CD4-positive, alpha-beta T cell (primary cell): ENCODE measurements at regions not wholly inside any gene's neighbourhood (a gene's known extent, or its start where the extent isn't known, plus 50 kb on each side); places are given as distances from the start of the nearest gene placed in this dataset.

Source experiments
- ATAC-seq: fragments of 200-7000 bp; cut with Tn5 transposase; one replicate; pipeline ENCODE4 v1.10.0; 2022; ENCODE audit warnings: mild to moderate bottlenecking; ENCODE audit not compliant: poor library complexity
- CTCF ChIA-PET: fragments of 350-600 bp; sonication (Branson Sonifier 250); formaldehyde crosslinking; loops from one replicate; lab custom pipeline; 2021; ENCODE audit warnings: antibody characterized with exemption, inconsistent platforms; lab: Charles Lee
- POLR2A ChIA-PET: fragments of 350-600 bp; sonication (Branson Sonifier 250); formaldehyde crosslinking; loops from one replicate; lab custom pipeline; 2021; ENCODE audit warnings: antibody characterized with exemption, inconsistent platforms; lab: Charles Lee
- DNase-seq, 14 experiments: peaks; one replicate each; pipeline ENCODE4 v3.0.0-alpha.2; 2013 to 2020; ENCODE audit warnings: mixed read lengths in 2 of 14
- H3K27ac ChIP-seq, 2 donors: one replicate each; pipeline versions ENCODE4 v1.5.1 to v1.7.0; 2013; ENCODE audit warnings: low read length in 2 of 2, low read depth in 1 of 2, mild to moderate bottlenecking in 1 of 2
- H3K27me3 ChIP-seq, 2 experiments: 1 replicate in 1 of 2; 2 replicates in 1 of 2; pipeline versions ENCODE4 v1.6.1 to v1.7.0; 2013; ENCODE audit warnings: low read length in 2 of 2, control low read depth in 1 of 2, mild to moderate bottlenecking in 1 of 2, moderate library complexity in 1 of 2; ENCODE audit not compliant: insufficient read depth in 2 of 2, control insufficient read depth in 1 of 2
- H3K36me3 ChIP-seq: one replicate; pipeline ENCODE4 v1.6.1; 2013; ENCODE audit warnings: low read length, control low read depth; ENCODE audit not compliant: insufficient read depth
- H3K4me1 ChIP-seq: one replicate; pipeline ENCODE4 v1.6.1; 2013; ENCODE audit warnings: low read length, control low read depth; ENCODE audit not compliant: insufficient read depth
- H3K4me3 ChIP-seq: one replicate; pipeline ENCODE4 v1.5.1; 2013; ENCODE audit warnings: mild to moderate bottlenecking, low read length, moderate library complexity
- H3K9me3 ChIP-seq, 2 experiments: 1 replicate in 1 of 2; 2 replicates in 1 of 2; pipeline versions ENCODE4 v1.6.1 to v1.7.0; 2013; ENCODE audit warnings: low read length in 2 of 2, mild to moderate bottlenecking in 2 of 2, control low read depth in 1 of 2, moderate library complexity in 1 of 2; ENCODE audit not compliant: control insufficient read depth in 1 of 2, insufficient read depth in 1 of 2
- H3K27ac Mint-ChIP-seq: one replicate; pipeline ENCODE4 v1.8.0; 2020; ENCODE audit warnings: mixed read lengths
- H3K27me3 Mint-ChIP-seq: one replicate; pipeline ENCODE4 v1.8.0; 2021; ENCODE audit warnings: mixed read lengths
- H3K36me3 Mint-ChIP-seq: one replicate; pipeline ENCODE4 v1.8.0; 2021; ENCODE audit warnings: low read depth, mixed read lengths
- H3K4me1 Mint-ChIP-seq: one replicate; pipeline ENCODE4 v1.8.0; 2021; ENCODE audit warnings: low read depth, mixed read lengths
- H3K4me3 Mint-ChIP-seq: one replicate; pipeline ENCODE4 v1.8.0; 2020; ENCODE audit warnings: mild to moderate bottlenecking, mixed read lengths
- H3K9me3 Mint-ChIP-seq: one replicate; pipeline ENCODE4 v1.8.0; 2020; ENCODE audit warnings: mixed read lengths
- intact Hi-C, 2 experiments: fragments of 100-400 bp; cut with DNase I in 1 of 2; cut with micrococcal nuclease in 1 of 2; formaldehyde crosslinking; loops; one replicate each; pipeline versions ENCODE4 v1.15.1 to v1.9.0; 2023 to 2025; cut with DNase I, micrococcal nuclease
- TF ChIP-seq, protein P1 (sequence below): fragments of 200-600 bp; IDR thresholded peaks from one replicate; pipeline ENCODE4 v1.8.0; 2022; ENCODE audit warnings: antibody characterized with exemption, mild to moderate bottlenecking

DNA sequence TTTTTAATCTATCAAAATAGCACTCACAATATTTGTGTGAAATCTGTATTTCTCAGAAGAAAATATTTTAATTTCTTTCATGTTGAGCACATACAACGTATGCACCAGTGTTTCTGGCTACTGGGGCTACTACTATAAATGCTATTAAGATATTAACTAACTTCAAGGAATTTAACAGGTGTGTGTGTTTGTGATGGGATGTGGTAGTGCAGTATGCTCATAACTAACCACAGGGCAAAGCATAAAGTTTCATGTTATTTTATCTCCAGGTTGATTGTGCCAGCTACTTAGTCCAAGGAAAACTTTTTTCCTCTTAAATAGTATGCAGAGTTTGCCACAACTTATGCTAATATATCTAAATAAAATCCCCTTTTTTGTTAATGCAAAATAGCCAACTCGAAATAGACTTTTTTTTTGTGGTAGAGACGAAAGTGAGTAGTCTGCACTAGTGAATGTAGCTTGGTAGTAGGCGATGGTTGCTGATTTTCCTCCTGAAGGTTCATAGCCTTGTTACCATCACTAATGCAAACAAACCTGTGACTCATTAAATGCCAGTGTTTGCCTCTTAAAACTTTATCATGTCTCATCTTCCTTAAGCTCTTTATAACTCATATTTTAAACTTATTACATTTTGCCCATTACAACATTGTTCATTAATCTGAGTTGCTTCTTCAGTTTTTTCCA, 565.5 kb upstream of the ANO3 start:
- no peaks in the 10 kb centered on the region for H3K36me3 ChIP-seq
- no peak overlapping the region for H3K27ac ChIP-seq
- H3K4me1 Mint-ChIP-seq: no peaks in the 10 kb centered on the region
- intact Hi-C loops: no loop called here
- no peaks in the 10 kb centered on the region for H3K27me3 Mint-ChIP-seq
- ChIA-PET CTCF (no interaction called here), POLR2A (no interaction called here)
- no peaks in the 10 kb centered on the region for H3K9me3 ChIP-seq
- ATAC-seq (no peak), DNase-seq (no peak)
- no peak overlapping the region for H3K4me3 ChIP-seq
- H3K4me3 Mint-ChIP-seq: no peak overlapping the region
- no peaks in the 10 kb centered on the region for H3K36me3 Mint-ChIP-seq
- TF ChIP-seq, protein P1, sequence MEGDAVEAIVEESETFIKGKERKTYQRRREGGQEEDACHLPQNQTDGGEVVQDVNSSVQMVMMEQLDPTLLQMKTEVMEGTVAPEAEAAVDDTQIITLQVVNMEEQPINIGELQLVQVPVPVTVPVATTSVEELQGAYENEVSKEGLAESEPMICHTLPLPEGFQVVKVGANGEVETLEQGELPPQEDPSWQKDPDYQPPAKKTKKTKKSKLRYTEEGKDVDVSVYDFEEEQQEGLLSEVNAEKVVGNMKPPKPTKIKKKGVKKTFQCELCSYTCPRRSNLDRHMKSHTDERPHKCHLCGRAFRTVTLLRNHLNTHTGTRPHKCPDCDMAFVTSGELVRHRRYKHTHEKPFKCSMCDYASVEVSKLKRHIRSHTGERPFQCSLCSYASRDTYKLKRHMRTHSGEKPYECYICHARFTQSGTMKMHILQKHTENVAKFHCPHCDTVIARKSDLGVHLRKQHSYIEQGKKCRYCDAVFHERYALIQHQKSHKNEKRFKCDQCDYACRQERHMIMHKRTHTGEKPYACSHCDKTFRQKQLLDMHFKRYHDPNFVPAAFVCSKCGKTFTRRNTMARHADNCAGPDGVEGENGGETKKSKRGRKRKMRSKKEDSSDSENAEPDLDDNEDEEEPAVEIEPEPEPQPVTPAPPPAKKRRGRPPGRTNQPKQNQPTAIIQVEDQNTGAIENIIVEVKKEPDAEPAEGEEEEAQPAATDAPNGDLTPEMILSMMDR: no peak
- H3K9me3 Mint-ChIP-seq: peaks cover 17% of the 10 kb centered on the region
- no peaks in the 10 kb centered on the region for H3K4me1 ChIP-seq
- no peaks in the 10 kb centered on the region for H3K27me3 ChIP-seq
- no peak overlapping the region for H3K27ac Mint-ChIP-seq

DNA sequence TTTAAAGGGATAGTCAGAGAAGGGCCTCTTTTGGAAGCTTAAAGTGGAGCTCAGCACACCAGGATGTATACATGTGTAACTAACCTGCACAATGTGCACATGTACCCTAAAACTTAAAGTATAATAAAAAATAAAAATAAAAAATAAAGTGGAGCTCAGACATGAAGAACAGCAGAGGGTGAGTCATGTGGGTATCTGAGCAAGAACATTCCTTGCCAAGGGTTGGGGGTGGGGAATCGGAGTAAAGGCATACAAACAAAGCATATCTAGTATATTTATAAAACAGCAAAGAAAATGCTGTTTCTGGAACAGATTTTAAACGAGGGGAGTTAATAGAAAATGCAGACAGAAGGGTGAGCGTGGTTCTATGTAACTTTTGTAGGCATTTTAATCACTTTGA, 562.6 kb upstream of the ANO3 start:
- Mint-ChIP-seq H3K36me3 (no peaks in the 10 kb centered on the region), H3K27ac (no peak overlapping the region), H3K4me3 (no peak overlapping the region), H3K9me3 (peaks cover 13% of the 10 kb centered on the region), H3K4me1 (no peaks in the 10 kb centered on the region), H3K27me3 (no peaks in the 10 kb centered on the region)
- ATAC-seq (no peak), DNase-seq (no peak)
- TF ChIP-seq, protein P1: no peak
- Histone ChIP-seq H3K4me3 (no peak overlapping the region), H3K27ac (no peak overlapping the region), H3K4me1 (no peaks in the 10 kb centered on the region), H3K9me3 (no peaks in the 10 kb centered on the region), H3K36me3 (no peaks in the 10 kb centered on the region), H3K27me3 (no peaks in the 10 kb centered on the region)
- CTCF ChIA-PET: no interaction called here
- intact Hi-C loops: no loop called here
- POLR2A ChIA-PET: no interaction called here

DNA sequence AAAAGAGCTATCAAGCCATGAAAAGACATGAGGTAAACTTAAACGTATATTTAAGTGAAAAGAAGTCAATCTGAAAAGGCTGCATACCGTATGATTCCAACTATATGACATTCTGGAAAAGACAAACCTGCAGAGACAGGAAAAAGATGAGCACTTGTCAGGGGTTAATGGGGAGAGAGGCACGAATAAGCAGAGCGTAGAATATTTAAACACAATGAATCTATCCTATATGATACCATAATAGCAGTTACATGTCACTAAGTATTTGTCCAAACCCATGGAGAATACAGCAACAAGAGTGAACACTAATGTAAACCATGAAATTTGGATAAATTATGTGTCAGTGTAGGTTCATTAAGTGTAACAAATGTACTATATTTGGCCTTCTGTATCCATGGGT, 560.3 kb upstream of the ANO3 start:
- no peaks in the 10 kb centered on the region for H3K27me3 Mint-ChIP-seq
- ChIA-PET CTCF (no interaction called here), POLR2A (no interaction called here)
- Histone ChIP-seq H3K9me3 (no peaks in the 10 kb centered on the region), H3K36me3 (no peaks in the 10 kb centered on the region), H3K27me3 (no peaks in the 10 kb centered on the region), H3K27ac (no peak overlapping the region), H3K4me3 (no peak overlapping the region), H3K4me1 (no peaks in the 10 kb centered on the region)
- no peak for DNase-seq
- H3K36me3 Mint-ChIP-seq: no peaks in the 10 kb centered on the region
- no peak overlapping the region for H3K27ac Mint-ChIP-seq
- no peak overlapping the region for H3K4me3 Mint-ChIP-seq
- peaks cover 12% of the 10 kb centered on the region for H3K9me3 Mint-ChIP-seq
- no peak for ATAC-seq
- no peaks in the 10 kb centered on the region for H3K4me1 Mint-ChIP-seq
- intact Hi-C loops: no loop called here
- TF ChIP-seq, protein P1: no peak
